NOMO-1 treated with DMSO at 0.1 percent for 48 hours (cell line): ENCODE measurements at regions not wholly inside any gene's neighbourhood (a gene's known extent, or its start where the extent isn't known, plus 50 kb on each side); places are given as distances from the start of the nearest gene placed in this dataset.
A peak's percentile ranks its signal among the peaks of the same experiment; 100 is the strongest.
"Not testable (repeated sequence)": the region's sequence is repeated elsewhere in the genome, so short reads cannot be mapped to it uniquely, and the experiment has no call there.

ENCODE experiments used
- DNase-seq: peaks from one replicate; lab custom pipeline; 2025; ENCODE audit not compliant: unreplicated experiment; lab: John Stamatoyannopoulos, UW

GRCh38 chr10:71015674-71016073, 127.3 kb upstream of the PCBD1 start:
- peak; percentile 21 for DNase-seq

GRCh38 chr10:71020061-71020460, 131.7 kb upstream of the PCBD1 start:
- DNase-seq = not testable (repeated sequence)

- no peak for DNase-seq
These were observed 133.0 kb upstream of the PCBD1 start for GRCh38 chr10:71021402-71021801.

- DNase-seq = no peak
These were observed 135.4 kb upstream of the PCBD1 start for GRCh38 chr10:71023704-71024283.

- DNase-seq = no peak
These were observed 136.1 kb upstream of the PCBD1 start for GRCh38 chr10:71024490-71024889.

- no peak for DNase-seq
These were observed 137.2 kb upstream of the PCBD1 start for GRCh38 chr10:71025535-71025934.

GRCh38 chr10:71028066-71028465, 139.7 kb upstream of the PCBD1 start:
- no peak for DNase-seq

GRCh38 chr10:71029411-71029892, 141.1 kb upstream of the PCBD1 start:
- DNase-seq = no peak

GRCh38 chr10:71029907-71030306, 141.5 kb upstream of the PCBD1 start:
- DNase-seq = no peak

- no peak for DNase-seq
These were observed 142.7 kb upstream of the PCBD1 start for GRCh38 chr10:71031026-71031425.

GRCh38 chr10:71031603-71032002, 143.2 kb upstream of the PCBD1 start:
- no peak for DNase-seq

- no peak for DNase-seq
These were observed 144.5 kb upstream of the PCBD1 start for GRCh38 chr10:71032887-71033286.

GRCh38 chr10:71033396-71033980, 145.1 kb upstream of the PCBD1 start:
- DNase-seq = no peak

GRCh38 chr10:71035511-71036296, 147.3 kb upstream of the PCBD1 start:
- DNase-seq = no peak

- no peak for DNase-seq
These were observed 148.1 kb upstream of the PCBD1 start for GRCh38 chr10:71036297-71036966.

GRCh38 chr10:71038091-71038633, 149.8 kb upstream of the PCBD1 start:
- DNase-seq = no peak

- no peak for DNase-seq
These were observed 150.6 kb upstream of the PCBD1 start for GRCh38 chr10:71038921-71039320.

GRCh38 chr10:71039551-71039950, 151.2 kb upstream of the PCBD1 start:
- no peak for DNase-seq

- no peak for DNase-seq
These were observed 152.0 kb upstream of the PCBD1 start for GRCh38 chr10:71040343-71040742.

- DNase-seq = no peak
These were observed 152.7 kb upstream of the PCBD1 start for GRCh38 chr10:71040846-71041605.

GRCh38 chr10:71042216-71042615, 153.9 kb upstream of the PCBD1 start:
- no peak for DNase-seq
